HG03139 (cell line): ENCODE measurements at regions not wholly inside any gene's neighbourhood (a gene's known extent, or its start where the extent isn't known, plus 50 kb on each side); places are given as distances from the start of the nearest gene placed in this dataset.
"Not testable (repeated sequence)": the region's sequence is repeated elsewhere in the genome, so short reads cannot be mapped to it uniquely, and the experiment has no call there.

Source experiments
- ATAC-seq: cut with Tn5 transposase; IDR thresholded peaks from one replicate; pipeline ENCODE4 v1.9.1; 2021; ENCODE audit not compliant: unreplicated experiment

GRCh38 chr12:11535127-11535526, 114.3 kb upstream of the ETV6 start:
- ATAC-seq: no peak

DNA sequence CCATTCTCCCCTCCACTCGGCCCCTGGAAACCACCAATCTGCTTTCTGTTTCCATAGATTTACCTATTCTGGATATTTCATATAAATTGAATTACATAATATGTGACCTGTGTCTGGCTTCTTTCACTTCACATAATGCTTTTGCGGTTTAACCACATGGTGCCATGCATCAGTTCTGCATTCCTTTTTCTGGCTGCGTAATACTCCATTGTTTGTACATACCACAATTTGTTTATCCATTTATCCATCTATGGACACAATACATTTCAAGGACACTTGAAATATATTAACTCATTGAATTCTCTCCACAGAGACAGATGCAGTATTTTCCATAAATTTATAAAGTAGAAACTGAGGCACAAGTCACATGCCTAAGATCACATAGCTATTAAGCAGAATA, 110.3 kb upstream of the ETV6 start:
- ATAC-seq: no peak

DNA sequence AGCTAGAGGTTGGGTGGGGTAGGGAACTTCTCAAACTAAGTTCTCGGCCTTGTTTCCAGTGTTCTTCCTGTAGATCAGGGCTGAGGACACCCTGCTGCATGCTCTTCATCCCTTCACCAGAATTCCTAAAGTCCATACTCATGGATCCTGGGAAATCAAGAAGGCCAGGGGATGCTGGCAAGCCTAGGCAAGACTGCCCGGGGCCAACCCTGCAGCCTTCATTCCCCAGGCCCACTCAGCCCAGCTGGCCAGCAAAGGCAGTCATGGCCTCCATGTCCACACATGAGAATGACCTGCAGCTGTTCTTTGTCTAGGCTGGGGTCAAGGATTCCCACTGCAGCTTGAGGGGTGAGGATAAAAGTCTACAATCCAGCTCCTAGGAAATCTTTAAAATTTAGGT, 109.3 kb upstream of the ETV6 start:
- ATAC-seq: no peak

- no peak for ATAC-seq
These were observed 108.7 kb upstream of the ETV6 start for GRCh38 chr12:11540615-11541310.

GRCh38 chr12:11542599-11542998, 106.9 kb upstream of the ETV6 start:
- no peak for ATAC-seq

- no peak for ATAC-seq
These were observed 105.9 kb upstream of the ETV6 start for GRCh38 chr12:11543457-11544158.

- ATAC-seq: peak; percentile 72
These were observed 103.8 kb upstream of the ETV6 start for GRCh38 chr12:11545484-11546330.

DNA sequence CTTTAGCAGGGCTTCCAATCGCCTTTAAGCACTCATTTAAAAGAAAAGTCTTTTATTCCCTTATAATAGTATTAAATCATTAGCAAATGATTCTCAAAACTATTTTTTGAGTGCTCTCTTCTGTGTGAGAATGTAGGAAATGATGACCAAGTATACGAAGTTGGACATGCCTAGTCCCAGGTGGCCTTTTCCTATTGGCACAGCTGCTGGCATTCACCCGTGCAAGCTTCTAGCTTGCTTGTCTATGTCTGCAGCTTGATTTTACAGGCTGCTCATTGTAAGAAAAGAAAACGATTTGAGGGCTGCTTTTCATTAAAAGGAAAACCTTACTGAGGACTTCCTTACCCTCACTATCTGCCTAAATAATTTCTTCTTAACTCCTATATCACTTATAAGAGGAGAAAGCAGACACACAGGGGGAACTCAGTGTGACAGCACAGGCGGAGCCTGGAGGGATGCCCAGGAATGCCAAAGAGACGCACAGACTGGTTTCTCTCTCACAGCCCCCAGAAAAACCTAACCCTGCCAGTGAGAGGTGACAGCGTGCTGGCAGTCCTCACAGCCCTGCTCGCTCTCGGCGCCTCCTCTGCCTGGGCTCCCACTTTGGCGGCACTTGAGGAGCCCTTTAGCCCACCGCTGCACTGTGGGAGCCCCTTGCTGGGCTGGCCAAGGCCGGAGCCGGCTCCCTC, 102.7 kb upstream of the ETV6 start:
- not testable (repeated sequence) for ATAC-seq

DNA sequence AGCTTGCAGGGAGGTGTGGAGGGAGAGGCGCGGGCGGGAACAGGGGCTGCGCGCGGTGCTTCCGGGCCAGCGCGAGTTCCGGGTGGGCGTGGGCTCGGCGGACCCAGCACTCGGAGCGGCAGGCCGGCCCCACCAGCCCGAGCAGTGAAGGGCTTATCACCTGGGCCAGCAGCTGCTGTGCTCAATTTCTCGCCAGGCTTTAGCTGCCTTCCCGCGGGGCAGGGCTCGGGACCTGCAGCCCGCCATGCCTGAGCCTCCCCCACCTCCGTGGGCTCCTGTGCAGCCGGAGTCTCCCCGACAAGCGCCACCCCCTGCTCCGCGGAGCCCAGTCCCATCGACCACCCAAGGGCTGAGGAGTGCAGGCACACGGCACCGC, 102.2 kb upstream of the ETV6 start:
- ATAC-seq: not testable (repeated sequence)

DNA sequence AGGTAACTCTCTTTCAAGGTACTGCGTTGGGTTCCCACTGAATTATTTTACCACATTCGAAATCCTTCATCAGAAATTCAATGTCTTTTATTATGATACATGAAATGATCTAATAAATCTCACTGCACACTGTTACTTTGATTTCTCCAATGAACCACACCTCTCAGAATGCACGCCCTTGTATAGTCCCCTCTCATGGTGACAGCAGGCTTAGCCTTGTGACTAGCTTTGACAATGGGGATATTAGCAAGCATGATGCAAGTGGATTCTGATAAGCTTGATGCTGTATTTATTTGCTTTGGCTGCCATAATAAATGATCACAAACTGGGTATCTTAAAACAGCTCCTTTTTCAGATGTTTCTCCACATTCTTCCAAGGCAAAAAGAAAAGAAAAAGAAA, 100.4 kb upstream of the ETV6 start:
- no peak for ATAC-seq

- ATAC-seq: no peak
These were observed 95.5 kb upstream of the ETV6 start for GRCh38 chr12:11553871-11554533.

- no peak for ATAC-seq
These were observed 94.3 kb upstream of the ETV6 start for GRCh38 chr12:11555195-11555594.

GRCh38 chr12:11555743-11556625, 93.5 kb upstream of the ETV6 start:
- no peak for ATAC-seq

GRCh38 chr12:11556682-11557081, 92.8 kb upstream of the ETV6 start:
- no peak for ATAC-seq

DNA sequence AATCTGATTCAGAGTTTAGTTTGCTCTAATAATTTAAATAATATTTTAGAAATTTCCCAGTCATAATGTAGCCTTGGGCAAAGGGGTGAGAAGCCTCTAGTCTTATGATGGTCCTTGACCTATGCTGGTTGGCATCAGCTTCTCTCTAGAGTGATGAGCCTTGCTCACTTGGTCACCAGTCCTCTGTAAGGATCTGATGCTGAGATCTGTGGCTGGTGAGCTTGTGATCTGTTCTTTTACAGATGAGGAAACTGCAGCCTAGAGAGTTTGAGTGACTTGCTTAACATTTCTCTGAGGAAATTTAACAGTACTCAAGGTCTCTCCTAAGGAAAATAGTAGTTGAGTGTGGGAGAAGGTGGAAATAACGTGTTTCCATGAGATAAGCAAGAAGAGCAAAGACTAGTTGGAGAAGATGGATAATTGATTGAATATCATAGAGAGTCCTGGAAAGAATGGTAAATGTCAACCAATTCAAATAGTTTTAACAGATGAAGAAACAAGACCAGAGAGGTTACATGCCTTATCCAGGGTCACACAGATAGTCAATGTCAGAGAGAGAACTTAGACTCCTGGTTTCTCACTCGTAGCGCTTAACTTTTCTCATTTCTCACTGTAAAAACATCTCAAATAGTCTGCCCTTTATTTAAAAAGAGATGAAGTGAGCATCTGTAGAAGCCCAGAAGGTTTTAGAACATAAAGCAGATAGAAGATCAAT, 89.7 kb upstream of the ETV6 start:
- ATAC-seq: no peak

GRCh38 chr12:11561411-11561810, 88.1 kb upstream of the ETV6 start:
- ATAC-seq: no peak

DNA sequence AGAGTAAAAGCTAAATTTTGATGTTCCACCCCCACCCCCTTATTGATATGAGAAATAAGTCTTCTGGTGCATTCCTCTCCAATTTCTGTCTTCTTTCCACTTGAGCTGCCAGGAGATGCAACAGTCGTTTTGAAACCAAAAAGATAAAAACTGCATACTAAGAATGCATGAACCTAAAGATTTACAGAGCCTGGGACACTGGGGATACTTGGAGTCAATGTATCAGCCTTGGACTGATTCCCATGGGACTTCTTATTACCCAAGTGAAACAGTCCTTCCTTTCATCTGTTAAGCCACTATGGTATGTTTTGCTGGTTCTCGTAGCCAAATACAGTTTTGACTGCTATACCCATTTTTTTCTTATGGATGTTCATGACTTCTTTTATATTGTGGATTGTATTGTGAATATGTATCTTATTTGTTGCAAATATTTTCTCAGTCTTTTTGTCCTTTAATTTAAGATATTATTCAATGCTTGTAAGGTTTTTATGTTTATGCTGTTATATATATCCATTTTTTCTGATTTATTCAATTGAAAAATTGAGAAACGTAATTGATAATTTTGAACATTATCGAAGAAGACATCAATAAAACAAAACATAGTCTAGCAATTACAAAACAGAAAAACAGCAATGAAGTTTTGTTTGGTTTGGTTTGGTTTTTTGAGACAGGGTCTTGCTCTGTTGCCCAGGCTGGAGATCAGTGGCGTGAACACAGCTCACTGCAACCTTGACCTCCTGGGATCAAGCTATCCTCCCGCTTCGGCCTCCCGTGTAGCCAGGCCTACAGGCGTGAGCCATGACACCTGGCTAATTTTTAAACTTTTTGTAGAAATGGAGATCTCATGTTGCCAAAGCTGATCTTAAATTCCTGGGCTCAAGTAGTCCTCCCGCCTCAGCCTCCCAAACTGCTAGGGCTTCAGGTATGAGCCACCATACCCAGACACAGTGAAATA, 85.4 kb upstream of the ETV6 start:
- ATAC-seq: no peak
